ENCODE measurements at regions not wholly inside any gene's neighbourhood (a gene's known extent, or its start where the extent isn't known, plus 50 kb on each side); places are given as distances from the start of the nearest gene placed in this dataset.

DNA sequence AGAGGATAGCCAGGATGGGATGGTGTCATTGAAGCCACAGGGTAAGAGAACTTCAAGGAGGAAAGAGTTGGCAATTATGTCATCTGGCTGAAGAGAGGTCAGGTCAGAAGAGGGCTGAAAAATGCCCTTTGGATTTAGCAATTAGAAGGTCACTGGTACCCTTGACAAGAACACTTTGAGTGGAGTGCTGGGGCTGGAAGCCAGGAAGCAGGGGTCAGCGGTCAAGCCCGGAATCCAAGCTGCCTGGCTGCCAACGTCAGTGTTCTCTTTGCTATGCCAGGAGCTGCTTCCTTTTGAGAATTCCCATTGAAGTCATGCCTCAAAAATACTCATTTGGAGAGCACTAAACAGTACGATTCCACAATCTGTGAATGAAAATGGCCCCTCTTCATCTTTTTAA is 386.5 kb downstream of the SHQ1 start:
- no peak for TF ChIP-seq RAD21 (IDR thresholded peaks at IDR 0.05; ENCODE audit: low read length)
- no peak for TF ChIP-seq CTCF (conservative IDR thresholded peaks at IDR 0.05; ENCODE audit: low read depth, low read length)
- TF ChIP-seq CEBPB (IDR thresholded peaks at IDR 0.05; ENCODE audit: low read depth, low read length), result no peak
- no peak for TF ChIP-seq POLR2A (IDR thresholded peaks at IDR 0.05; ENCODE audit: low read depth, low read length)
- TF ChIP-seq USF2 (IDR thresholded peaks at IDR 0.05; ENCODE audit: low read depth, low read length), result no peak
- TF ChIP-seq CHD1 (IDR thresholded peaks at IDR 0.05; ENCODE audit: low read depth, low read length), result no peak
- no peak for TF ChIP-seq MXI1 (IDR thresholded peaks at IDR 0.05; ENCODE audit: borderline replicate concordance, low read depth, low read length)

Data from IMR-90 (cell line).